ENCODE measurements at regions not wholly inside any gene's neighbourhood (a gene's known extent, or its start where the extent isn't known, plus 50 kb on each side); places are given as distances from the start of the nearest gene placed in this dataset.

DNA sequence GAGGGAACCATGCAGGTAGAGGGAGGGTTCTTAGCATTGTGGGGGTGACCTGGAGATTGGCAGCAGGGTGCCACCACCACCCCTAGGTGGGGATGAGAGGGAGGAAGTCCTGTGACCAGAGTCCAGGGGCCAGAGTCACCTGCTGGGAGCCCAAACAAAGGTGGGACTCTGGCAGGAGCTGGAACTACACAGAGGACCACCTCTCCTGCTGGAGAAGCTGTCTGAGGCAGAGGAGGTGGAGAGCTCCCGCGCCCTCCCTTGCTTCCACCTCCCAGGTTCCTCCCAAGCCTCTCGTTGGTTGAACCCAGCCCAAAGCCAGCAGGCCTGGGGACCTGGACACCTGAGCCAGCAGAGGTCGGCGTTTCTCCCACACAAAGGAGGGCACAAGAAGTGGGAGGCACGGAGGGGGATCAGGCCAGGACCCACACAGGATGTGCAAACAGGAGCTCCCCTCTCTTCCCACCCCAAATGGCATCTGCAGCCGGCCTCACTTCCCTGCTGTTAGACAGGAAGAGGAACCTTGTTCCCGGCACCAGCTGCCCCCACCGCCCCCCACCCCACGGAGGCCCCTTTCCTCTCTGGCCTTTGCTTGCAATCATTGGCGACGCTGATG is 154.6 kb downstream of the SEC14L1 start (continued):
- TF ChIP-seq, protein P1, sequence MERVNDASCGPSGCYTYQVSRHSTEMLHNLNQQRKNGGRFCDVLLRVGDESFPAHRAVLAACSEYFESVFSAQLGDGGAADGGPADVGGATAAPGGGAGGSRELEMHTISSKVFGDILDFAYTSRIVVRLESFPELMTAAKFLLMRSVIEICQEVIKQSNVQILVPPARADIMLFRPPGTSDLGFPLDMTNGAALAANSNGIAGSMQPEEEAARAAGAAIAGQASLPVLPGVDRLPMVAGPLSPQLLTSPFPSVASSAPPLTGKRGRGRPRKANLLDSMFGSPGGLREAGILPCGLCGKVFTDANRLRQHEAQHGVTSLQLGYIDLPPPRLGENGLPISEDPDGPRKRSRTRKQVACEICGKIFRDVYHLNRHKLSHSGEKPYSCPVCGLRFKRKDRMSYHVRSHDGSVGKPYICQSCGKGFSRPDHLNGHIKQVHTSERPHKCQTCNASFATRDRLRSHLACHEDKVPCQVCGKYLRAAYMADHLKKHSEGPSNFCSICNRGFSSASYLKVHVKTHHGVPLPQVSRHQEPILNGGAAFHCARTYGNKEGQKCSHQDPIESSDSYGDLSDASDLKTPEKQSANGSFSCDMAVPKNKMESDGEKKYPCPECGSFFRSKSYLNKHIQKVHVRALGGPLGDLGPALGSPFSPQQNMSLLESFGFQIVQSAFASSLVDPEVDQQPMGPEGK (CRISPR knock-in tag; IDR thresholded peaks at IDR 0.05): peak; percentile 29; the same call in 1 of the 2 replicates
- 0 out of 2 replicates have a peak, but pooled peaks have one; percentile 16 for TF ChIP-seq GABPB1 (CRISPR knock-in tag; IDR thresholded peaks at IDR 0.05)
- TF ChIP-seq KDM5B (CRISPR knock-in tag; IDR thresholded peaks at IDR 0.05; ENCODE audit: borderline replicate concordance): peak; percentile 51; the same call in 1 of the 2 replicates

DNA sequence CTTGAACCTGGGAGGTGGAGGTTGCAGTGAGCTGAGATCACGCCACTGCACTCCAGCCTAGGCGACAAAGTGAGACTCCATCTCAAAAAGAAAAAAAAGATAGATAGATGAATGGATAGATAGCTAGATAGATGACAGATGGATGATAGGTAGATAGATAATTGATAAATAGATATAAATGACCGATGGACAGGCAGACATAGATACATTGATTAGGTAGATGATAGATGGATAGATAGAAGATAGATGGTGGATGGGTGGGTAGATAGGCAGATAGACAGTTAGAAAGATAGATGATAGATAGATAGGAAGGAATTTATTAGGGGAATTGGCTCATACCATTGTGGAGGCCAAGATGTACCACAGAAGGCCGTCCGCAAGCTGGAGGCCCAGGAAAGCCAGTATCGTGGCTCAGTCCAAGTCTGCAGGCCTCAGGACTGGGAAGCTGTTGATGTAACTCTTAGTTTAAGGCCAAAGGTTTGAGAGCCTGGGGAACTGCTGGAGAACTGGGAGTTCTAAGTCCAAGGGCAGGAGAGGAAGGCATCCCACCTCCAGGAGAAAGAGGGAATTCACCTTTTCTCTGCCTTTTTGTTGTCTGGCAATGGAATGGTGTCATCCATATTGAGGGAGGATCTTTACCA is 156.1 kb downstream of the SEC14L1 start:
- intact Hi-C loops (cut with micrococcal nuclease; ENCODE audit: unreplicated experiment) (no loop called here), in situ Hi-C loops (cut with HindIII; ENCODE audit: extremely low pct_ligation_motif_present, low pct_unique_long_range_greater_than_20kb) (no loop called here)
- DNase-seq (ENCODE audit: low spot score) (no peak), ATAC-seq (no peak), FAIRE-seq (no peak)
- no TSS peak for BruUV-seq (replicated peaks)
- CTCF ChIA-PET (ENCODE audit: low intra/inter-chr PET ratio, low total read pairs): no interaction called here
- no peaks in the 10 kb centered on the region for H3K9me3 ChIP-seq (ENCODE audit: low read length)
- no peak overlapping the region for H3K27ac ChIP-seq (ENCODE audit: extremely low read length, insufficient read depth, low read length)
- H3K4me3 ChIP-seq (replicated peaks in 1 of 3; ENCODE audit: insufficient read depth in 1 of 3, low read depth in 2 of 3, low read length in 3 of 3): no peak overlapping the region
- H3K36me3 ChIP-seq (replicated peaks in 1 of 2; ENCODE audit: control insufficient read depth in 1 of 2, insufficient read depth in 2 of 2, low read length in 2 of 2): peaks cover 16 to 33% of the 10 kb centered on the region in 2 experiments
- POLR2A ChIA-PET: interaction anchor here (1.0 to 9.7 kb wide), 3 partner anchors 9 to 12 kb away, joined by 3 to 335 read pairs (median 3); no protein-coding TSS in a partner anchor
- peaks cover 39% of the 10 kb centered on the region for H4K20me1 ChIP-seq (ENCODE audit: insufficient read depth, low read length)
- H3K4me1 ChIP-seq (ENCODE audit: insufficient read depth, low read length): peaks cover 87% of the 10 kb centered on the region
- H2AFZ ChIP-seq (ENCODE audit: low read length): no peak overlapping the region
- H3K4me2 ChIP-seq (ENCODE audit: low read depth, low read length): no peak overlapping the region
- no peaks in the 10 kb centered on the region for H3K27me3 ChIP-seq (ENCODE audit: control insufficient read depth in 1 of 2, insufficient read depth in 2 of 2, low read length in 2 of 2)
- peaks cover 88% of the 10 kb centered on the region for H3K79me2 ChIP-seq (ENCODE audit: insufficient read depth, low read length)
- no peak overlapping the region for H3K9ac ChIP-seq (ENCODE audit: insufficient read depth, low read depth, low read length)
- 85% methylated on average over 6 of the region's 6 CpGs for WGBS (ENCODE audit: low lambda C conversion rate)
- TF ChIP-seq ZNF367 (CRISPR knock-in tag; IDR thresholded peaks at IDR 0.05; ENCODE audit: borderline replicate concordance) (no peak), ASH2L (IDR thresholded peaks at IDR 0.05; ENCODE audit: insufficient read length, low read depth, low read length) (no peak), FOXA3 (CRISPR knock-in tag; IDR thresholded peaks at IDR 0.05) (no peak), ZNF44 (CRISPR knock-in tag; IDR thresholded peaks at IDR 0.05) (no peak), ZNF12 (CRISPR knock-in tag; IDR thresholded peaks at IDR 0.05) (no peak)
- TF ChIP-seq, protein P2, sequence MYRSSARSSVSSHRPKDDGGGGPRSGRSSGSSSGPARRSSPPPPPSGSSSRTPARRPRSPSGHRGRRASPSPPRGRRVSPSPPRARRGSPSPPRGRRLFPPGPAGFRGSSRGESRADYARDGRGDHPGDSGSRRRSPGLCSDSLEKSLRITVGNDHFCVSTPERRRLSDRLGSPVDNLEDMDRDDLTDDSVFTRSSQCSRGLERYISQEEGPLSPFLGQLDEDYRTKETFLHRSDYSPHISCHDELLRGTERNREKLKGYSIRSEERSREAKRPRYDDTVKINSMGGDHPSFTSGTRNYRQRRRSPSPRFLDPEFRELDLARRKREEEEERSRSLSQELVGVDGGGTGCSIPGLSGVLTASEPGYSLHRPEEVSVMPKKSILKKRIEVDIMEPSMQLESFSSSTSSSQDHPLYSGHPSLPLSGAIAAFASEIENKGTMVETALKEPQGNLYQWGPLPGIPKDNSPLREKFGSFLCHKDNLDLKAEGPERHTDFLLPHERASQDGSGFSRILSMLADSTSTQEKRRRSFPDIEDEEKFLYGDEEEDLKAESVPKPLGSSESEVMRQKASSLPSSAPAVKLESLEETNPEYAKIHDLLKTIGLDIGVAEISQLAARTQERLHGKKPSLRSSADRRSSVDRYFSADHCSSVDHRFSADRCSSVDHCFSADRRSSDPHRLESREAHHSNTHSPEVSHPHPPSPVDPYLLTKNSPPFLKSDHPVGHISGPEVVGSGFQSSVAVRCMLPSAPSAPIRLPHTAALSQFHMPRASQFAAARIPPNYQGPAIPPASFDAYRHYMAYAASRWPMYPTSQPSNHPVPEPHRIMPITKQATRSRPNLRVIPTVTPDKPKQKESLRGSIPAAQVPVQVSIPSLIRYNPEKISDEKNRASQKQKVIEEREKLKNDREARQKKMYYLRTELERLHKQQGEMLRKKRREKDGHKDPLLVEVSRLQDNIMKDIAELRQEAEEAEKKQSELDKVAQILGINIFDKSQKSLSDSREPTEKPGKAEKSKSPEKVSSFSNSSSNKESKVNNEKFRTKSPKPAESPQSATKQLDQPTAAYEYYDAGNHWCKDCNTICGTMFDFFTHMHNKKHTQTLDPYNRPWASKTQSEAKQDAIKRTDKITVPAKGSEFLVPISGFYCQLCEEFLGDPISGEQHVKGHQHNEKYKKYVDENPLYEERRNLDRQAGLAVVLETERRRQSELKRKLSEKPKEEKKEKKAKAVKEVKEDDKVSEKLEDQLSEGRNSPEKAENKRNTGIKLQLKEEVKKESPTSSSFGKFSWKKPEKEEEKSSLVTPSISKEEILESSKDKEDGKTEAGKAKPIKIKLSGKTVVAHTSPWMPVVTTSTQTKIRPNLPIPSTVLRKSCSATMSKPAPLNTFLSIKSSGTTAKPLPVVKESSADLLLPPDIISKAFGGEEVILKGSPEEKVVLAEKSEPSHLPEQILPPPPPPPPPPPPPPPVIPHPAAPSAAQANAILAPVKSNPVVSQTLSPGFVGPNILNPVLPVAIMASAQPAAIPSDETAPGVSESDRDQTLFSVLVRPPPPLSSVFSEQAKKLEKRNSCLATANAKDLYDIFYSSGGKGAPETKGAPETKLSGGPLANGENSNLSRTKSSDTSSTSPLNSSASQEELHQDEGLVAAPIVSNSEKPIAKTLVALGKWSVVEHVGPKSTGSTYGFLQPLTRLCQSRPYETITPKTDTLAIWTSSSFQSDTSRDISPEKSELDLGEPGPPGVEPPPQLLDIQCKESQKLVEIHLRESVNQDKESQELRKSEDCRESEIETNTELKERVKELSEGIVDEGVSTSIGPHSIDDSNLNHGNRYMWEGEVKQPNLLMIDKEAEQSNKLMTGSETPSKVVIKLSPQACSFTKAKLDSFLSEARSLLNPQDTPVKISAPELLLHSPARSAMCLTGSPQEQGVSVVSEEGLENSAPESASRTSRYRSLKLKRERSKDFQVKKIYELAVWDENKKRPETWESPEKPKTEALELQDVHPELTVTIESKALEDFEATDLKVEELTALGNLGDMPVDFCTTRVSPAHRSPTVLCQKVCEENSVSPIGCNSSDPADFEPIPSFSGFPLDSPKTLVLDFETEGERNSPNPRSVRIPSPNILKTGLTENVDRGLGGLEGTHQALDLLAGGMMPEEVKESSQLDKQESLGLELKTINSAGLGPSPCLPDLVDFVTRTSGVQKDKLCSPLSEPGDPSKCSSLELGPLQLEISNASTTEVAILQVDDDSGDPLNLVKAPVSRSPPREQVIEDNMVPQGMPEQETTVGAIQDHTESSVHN (CRISPR knock-in tag; IDR thresholded peaks at IDR 0.05): no peak
- TF ChIP-seq, protein P3, sequence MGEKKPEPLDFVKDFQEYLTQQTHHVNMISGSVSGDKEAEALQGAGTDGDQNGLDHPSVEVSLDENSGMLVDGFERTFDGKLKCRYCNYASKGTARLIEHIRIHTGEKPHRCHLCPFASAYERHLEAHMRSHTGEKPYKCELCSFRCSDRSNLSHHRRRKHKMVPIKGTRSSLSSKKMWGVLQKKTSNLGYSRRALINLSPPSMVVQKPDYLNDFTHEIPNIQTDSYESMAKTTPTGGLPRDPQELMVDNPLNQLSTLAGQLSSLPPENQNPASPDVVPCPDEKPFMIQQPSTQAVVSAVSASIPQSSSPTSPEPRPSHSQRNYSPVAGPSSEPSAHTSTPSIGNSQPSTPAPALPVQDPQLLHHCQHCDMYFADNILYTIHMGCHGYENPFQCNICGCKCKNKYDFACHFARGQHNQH (CRISPR knock-in tag; IDR thresholded peaks at IDR 0.05): no peak

Data from HepG2 (cell line).